Peyer's patch (tissue), 4 donors: ENCODE measurements at regions not wholly inside any gene's neighbourhood (a gene's known extent, or its start where the extent isn't known, plus 50 kb on each side); places are given as distances from the start of the nearest gene placed in this dataset.

ENCODE experiments used
- POLR2A ChIP-seq, 2 donors: fragments of 450-650 bp; IDR thresholded peaks; one replicate each; pipeline ENCODE4 v1.5.1; 2017; ENCODE audit warnings: antibody characterized with exemption in 2 of 2, mild to moderate bottlenecking in 2 of 2, moderate library complexity in 2 of 2
- TF ChIP-seq, protein P1 (sequence below), 6 experiments: fragments of 450-650 bp in 4 of 6; fragments of 200-600 bp in 2 of 6; sonication (generic) in 1 of 6; IDR thresholded peaks; one replicate each; pipeline ENCODE4 v1.5.1; 2017 to 2019; ENCODE audit warnings: antibody characterized with exemption in 6 of 6, mild to moderate bottlenecking in 3 of 6, moderate library complexity in 1 of 6

DNA sequence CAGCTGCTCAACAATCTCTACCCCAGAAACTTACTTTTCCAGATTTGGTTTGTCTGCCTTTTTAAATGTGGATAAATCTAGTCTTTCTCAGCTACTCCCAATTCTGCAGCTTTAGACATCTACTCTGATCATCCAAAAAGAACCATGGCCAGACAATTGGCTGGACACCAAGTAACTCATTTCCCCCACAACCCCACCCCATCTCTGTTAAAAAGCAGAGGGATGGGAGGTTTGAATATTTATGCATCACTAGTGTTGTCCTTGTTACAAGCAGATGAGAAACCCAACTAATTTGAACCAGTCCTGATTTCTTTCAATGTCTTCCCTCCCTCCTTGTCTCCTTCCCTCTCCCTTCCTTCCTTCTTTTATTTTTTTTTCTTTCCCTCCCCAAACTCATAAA lies 391.9 kb downstream of the GALC start:
- TF ChIP-seq, protein P1, sequence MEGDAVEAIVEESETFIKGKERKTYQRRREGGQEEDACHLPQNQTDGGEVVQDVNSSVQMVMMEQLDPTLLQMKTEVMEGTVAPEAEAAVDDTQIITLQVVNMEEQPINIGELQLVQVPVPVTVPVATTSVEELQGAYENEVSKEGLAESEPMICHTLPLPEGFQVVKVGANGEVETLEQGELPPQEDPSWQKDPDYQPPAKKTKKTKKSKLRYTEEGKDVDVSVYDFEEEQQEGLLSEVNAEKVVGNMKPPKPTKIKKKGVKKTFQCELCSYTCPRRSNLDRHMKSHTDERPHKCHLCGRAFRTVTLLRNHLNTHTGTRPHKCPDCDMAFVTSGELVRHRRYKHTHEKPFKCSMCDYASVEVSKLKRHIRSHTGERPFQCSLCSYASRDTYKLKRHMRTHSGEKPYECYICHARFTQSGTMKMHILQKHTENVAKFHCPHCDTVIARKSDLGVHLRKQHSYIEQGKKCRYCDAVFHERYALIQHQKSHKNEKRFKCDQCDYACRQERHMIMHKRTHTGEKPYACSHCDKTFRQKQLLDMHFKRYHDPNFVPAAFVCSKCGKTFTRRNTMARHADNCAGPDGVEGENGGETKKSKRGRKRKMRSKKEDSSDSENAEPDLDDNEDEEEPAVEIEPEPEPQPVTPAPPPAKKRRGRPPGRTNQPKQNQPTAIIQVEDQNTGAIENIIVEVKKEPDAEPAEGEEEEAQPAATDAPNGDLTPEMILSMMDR (IDR thresholded peaks at IDR 0.05), result no peak
- TF ChIP-seq POLR2A (IDR thresholded peaks at IDR 0.05), result no peak
